GM21723 (cell line): ENCODE measurements at regions not wholly inside any gene's neighbourhood (a gene's known extent, or its start where the extent isn't known, plus 50 kb on each side); places are given as distances from the start of the nearest gene placed in this dataset.
"Not testable (repeated sequence)": the region's sequence is repeated elsewhere in the genome, so short reads cannot be mapped to it uniquely, and the experiment has no call there.

Experiments
- ATAC-seq: cut with Tn5 transposase; IDR thresholded peaks from one replicate; pipeline ENCODE4 v1.9.1; 2021; ENCODE audit warnings: mild to moderate bottlenecking, moderate library complexity; ENCODE audit not compliant: unreplicated experiment

GRCh38 chr1:47491341-47491753, 53.5 kb downstream of the FOXD2 start:
- no peak for ATAC-seq

- ATAC-seq, result no peak
Measured at GRCh38 chr1:47495176-47495713, 57.4 kb downstream of the FOXD2 start.

- no peak for ATAC-seq
Measured at GRCh38 chr1:47498551-47498950, 60.7 kb downstream of the FOXD2 start.

GRCh38 chr1:47501069-47501468, 63.2 kb downstream of the FOXD2 start:
- ATAC-seq, result no peak

- no peak for ATAC-seq
Measured at GRCh38 chr1:47502746-47503370, 65.0 kb downstream of the FOXD2 start.

GRCh38 chr1:47504840-47505239, 67.0 kb downstream of the FOXD2 start:
- not testable (repeated sequence) for ATAC-seq

- ATAC-seq, result no peak
Measured at GRCh38 chr1:47505267-47505666, 67.4 kb downstream of the FOXD2 start.

- no peak for ATAC-seq
Measured at GRCh38 chr1:47506053-47506452, 68.2 kb downstream of the FOXD2 start.

GRCh38 chr1:47507144-47507543, 69.3 kb downstream of the FOXD2 start:
- ATAC-seq, result no peak

- ATAC-seq, result peak; percentile 44
Measured at GRCh38 chr1:47507881-47508701, 70.2 kb downstream of the FOXD2 start.

GRCh38 chr1:47508702-47509431, 71.0 kb downstream of the FOXD2 start:
- ATAC-seq, result peak; percentile 38

GRCh38 chr1:47510282-47510811, 72.5 kb downstream of the FOXD2 start:
- ATAC-seq, result no peak

- no peak for ATAC-seq
Measured at GRCh38 chr1:47511825-47512224, 74.0 kb downstream of the FOXD2 start.

GRCh38 chr1:47513393-47513792, 75.5 kb downstream of the FOXD2 start:
- ATAC-seq, result no peak

- ATAC-seq, result no peak
Measured at GRCh38 chr1:47514229-47514628, 76.4 kb downstream of the FOXD2 start.

GRCh38 chr1:47515164-47515789, 77.4 kb downstream of the FOXD2 start:
- ATAC-seq, result no peak

- no peak for ATAC-seq
Measured at GRCh38 chr1:47517946-47518345, 80.1 kb downstream of the FOXD2 start.

- no peak for ATAC-seq
Measured at GRCh38 chr1:47519491-47519890, 81.6 kb downstream of the FOXD2 start.

GRCh38 chr1:47519971-47520370, 82.1 kb downstream of the FOXD2 start:
- ATAC-seq, result no peak

GRCh38 chr1:47521034-47521881, 83.4 kb downstream of the FOXD2 start:
- no peak for ATAC-seq
